Eye (tissue), 1 donor: ENCODE measurements at regions not wholly inside any gene's neighbourhood (a gene's known extent, or its start where the extent isn't known, plus 50 kb on each side); places are given as distances from the start of the nearest gene placed in this dataset.
A peak's percentile ranks its signal among the peaks of the same experiment; 100 is the strongest.
"Not testable (repeated sequence)": the region's sequence is repeated elsewhere in the genome, so short reads cannot be mapped to it uniquely, and the experiment has no call there.

Source experiments
- DNase-seq: peaks from one replicate; pipeline ENCODE4 v3.0.0-alpha.2; 2015

GRCh38 chr15:77877869-77878577 is 199.5 kb downstream of the TBC1D2B start:
- DNase-seq = peak; percentile 60

GRCh38 chr15:77876107-77876820 is 201.2 kb downstream of the TBC1D2B start:
- DNase-seq = not testable (repeated sequence)

GRCh38 chr15:77875066-77875721 is 202.3 kb downstream of the TBC1D2B start:
- DNase-seq = peak; percentile 95

- DNase-seq = peak; percentile 58
Observed at GRCh38 chr15:77874063-77874462, 203.4 kb downstream of the TBC1D2B start.

GRCh38 chr15:77872521-77873425 is 204.7 kb downstream of the TBC1D2B start:
- not testable (repeated sequence) for DNase-seq

GRCh38 chr15:77871852-77872371 is 205.6 kb downstream of the TBC1D2B start:
- no peak for DNase-seq

- peak; percentile 87 for DNase-seq
Observed at GRCh38 chr15:77870195-77871065, 207.1 kb downstream of the TBC1D2B start.

- no peak for DNase-seq
Observed at GRCh38 chr15:77869021-77869895, 208.3 kb downstream of the TBC1D2B start.

GRCh38 chr15:77868048-77868629 is 209.4 kb downstream of the TBC1D2B start:
- DNase-seq = not testable (repeated sequence)

- no peak for DNase-seq
Observed at GRCh38 chr15:77867266-77868047, 210.1 kb downstream of the TBC1D2B start.

GRCh38 chr15:77866596-77867125 is 210.8 kb downstream of the TBC1D2B start:
- no peak for DNase-seq

- DNase-seq = no peak
Observed at GRCh38 chr15:77866186-77866585, 211.3 kb downstream of the TBC1D2B start.

- DNase-seq = no peak
Observed at GRCh38 chr15:77865701-77866100, 211.8 kb downstream of the TBC1D2B start.

GRCh38 chr15:77865106-77865610 is 212.4 kb downstream of the TBC1D2B start:
- no peak for DNase-seq

- DNase-seq = no peak
Observed at GRCh38 chr15:77864211-77865105, 213.1 kb downstream of the TBC1D2B start.

- DNase-seq = no peak
Observed at GRCh38 chr15:77863491-77864105, 213.9 kb downstream of the TBC1D2B start.

GRCh38 chr15:77862651-77863104 is 214.8 kb downstream of the TBC1D2B start:
- DNase-seq = no peak
